ENCODE measurements at regions not wholly inside any gene's neighbourhood (a gene's known extent, or its start where the extent isn't known, plus 50 kb on each side); places are given as distances from the start of the nearest gene placed in this dataset.

DNA sequence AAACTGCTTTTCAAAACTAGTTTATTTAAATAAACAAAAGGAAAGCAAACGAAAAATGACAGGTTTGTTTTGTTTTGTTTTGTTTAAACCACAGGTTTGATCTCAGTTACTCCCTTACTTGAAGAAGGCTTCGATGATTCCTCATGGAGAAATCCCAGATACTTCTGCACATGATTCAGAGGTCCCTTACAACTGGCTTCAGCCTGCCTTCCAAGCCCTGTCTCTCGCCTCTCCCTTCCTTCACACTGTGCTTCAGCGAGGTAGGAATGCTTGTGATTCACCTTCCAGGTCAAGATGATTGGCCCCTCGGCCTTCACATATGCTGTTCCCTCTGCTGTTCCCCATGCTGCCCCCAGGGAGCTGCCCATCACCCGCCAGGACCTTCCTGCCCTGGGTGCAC lies 104.1 kb upstream of the ITGA6 start:
- no peak for DNase-seq
- no peaks in the 10 kb centered on the region for H3K27me3 ChIP-seq (ENCODE audit: insufficient read depth, low read length, poor library complexity)
- no peaks in the 10 kb centered on the region for H3K9me3 ChIP-seq (ENCODE audit: insufficient read depth, low read length, severe bottlenecking)
- no peaks in the 10 kb centered on the region for H3K36me3 ChIP-seq (ENCODE audit: insufficient read depth, low read length)
- no peak overlapping the region for H3K27ac ChIP-seq (ENCODE audit: low read length)
- H3K4me2 ChIP-seq (ENCODE audit: insufficient read depth, low read length), result no peak overlapping the region
- H3K4me3 ChIP-seq (ENCODE audit: low read depth in 1 of 2, low read length in 2 of 2), result no peak overlapping the region
- H2AFZ ChIP-seq (ENCODE audit: low read depth, low read length), result no peak overlapping the region
- H3K79me2 ChIP-seq (ENCODE audit: insufficient read depth, low read length), result no peaks in the 10 kb centered on the region
- no peak for ATAC-seq (ENCODE audit: insufficient read depth, low read depth)
- H3K4me1 ChIP-seq (ENCODE audit: insufficient read depth, low read length), result no peaks in the 10 kb centered on the region
- H3K9ac ChIP-seq (ENCODE audit: low read depth, low read length), result no peak overlapping the region
- no peak for TF ChIP-seq EZH2 (IDR thresholded peaks at IDR 0.05; ENCODE audit: borderline replicate concordance, low read depth, low read length, severe bottlenecking)
- TF ChIP-seq, protein P1, sequence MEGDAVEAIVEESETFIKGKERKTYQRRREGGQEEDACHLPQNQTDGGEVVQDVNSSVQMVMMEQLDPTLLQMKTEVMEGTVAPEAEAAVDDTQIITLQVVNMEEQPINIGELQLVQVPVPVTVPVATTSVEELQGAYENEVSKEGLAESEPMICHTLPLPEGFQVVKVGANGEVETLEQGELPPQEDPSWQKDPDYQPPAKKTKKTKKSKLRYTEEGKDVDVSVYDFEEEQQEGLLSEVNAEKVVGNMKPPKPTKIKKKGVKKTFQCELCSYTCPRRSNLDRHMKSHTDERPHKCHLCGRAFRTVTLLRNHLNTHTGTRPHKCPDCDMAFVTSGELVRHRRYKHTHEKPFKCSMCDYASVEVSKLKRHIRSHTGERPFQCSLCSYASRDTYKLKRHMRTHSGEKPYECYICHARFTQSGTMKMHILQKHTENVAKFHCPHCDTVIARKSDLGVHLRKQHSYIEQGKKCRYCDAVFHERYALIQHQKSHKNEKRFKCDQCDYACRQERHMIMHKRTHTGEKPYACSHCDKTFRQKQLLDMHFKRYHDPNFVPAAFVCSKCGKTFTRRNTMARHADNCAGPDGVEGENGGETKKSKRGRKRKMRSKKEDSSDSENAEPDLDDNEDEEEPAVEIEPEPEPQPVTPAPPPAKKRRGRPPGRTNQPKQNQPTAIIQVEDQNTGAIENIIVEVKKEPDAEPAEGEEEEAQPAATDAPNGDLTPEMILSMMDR (IDR thresholded peaks at IDR 0.05; ENCODE audit: borderline replicate concordance, extremely low read depth, low read length, poor library complexity, severe bottlenecking), result no peak
- H4K20me1 ChIP-seq (ENCODE audit: insufficient read depth, low read length), result no peaks in the 10 kb centered on the region

DNA sequence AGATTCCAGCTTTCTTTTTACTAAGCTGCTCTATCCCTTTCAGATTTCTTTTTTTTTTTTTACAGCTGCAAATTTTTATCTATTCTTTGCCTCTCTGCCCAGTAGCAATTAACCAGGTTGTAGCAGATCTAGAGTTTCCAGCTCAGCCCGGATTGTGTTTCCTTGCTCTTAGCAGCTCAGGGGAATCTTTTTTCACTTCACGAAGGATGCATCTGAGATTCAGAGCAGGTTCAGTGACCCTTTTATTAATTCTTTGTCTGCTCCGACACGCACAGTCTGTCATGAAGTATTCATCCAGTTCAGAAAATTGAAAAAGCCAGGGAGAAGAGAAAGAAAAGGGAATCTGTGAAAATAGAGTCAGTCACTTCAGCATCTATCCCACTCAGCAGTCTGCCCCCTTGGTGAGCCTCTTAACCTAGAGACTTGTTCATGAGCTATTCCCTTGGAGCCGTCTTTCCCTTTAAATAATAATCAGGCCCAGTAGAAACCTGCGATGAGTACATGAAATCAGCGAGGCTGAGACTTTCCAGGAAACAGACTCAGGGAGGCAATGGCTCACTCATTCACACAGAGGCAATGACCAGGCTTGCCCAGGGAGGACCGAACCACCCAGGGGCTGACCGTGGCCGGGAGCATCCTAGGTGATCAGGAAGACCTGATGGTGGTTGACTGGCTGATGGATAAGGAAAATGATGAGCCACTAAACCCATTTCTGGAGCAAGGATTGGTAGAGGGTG lies 103.4 kb upstream of the ITGA6 start:
- Histone ChIP-seq H3K4me1 (ENCODE audit: insufficient read depth, low read length) (no peaks in the 10 kb centered on the region), H3K36me3 (ENCODE audit: insufficient read depth, low read length) (no peaks in the 10 kb centered on the region), H3K9ac (ENCODE audit: low read depth, low read length) (no peak overlapping the region), H3K9me3 (ENCODE audit: insufficient read depth, low read length, severe bottlenecking) (no peaks in the 10 kb centered on the region), H2AFZ (ENCODE audit: low read depth, low read length) (no peak overlapping the region), H3K4me2 (ENCODE audit: insufficient read depth, low read length) (no peak overlapping the region), H4K20me1 (ENCODE audit: insufficient read depth, low read length) (no peaks in the 10 kb centered on the region), H3K27me3 (ENCODE audit: insufficient read depth, low read length, poor library complexity) (no peaks in the 10 kb centered on the region), H3K27ac (ENCODE audit: low read length) (no peak overlapping the region), H3K79me2 (ENCODE audit: insufficient read depth, low read length) (no peaks in the 10 kb centered on the region), H3K4me3 (ENCODE audit: low read depth in 1 of 2, low read length in 2 of 2) (no peak overlapping the region)
- DNase-seq, result no peak
- no peak for TF ChIP-seq EZH2 (IDR thresholded peaks at IDR 0.05; ENCODE audit: borderline replicate concordance, low read depth, low read length, severe bottlenecking)
- TF ChIP-seq, protein P1 (IDR thresholded peaks at IDR 0.05; ENCODE audit: borderline replicate concordance, extremely low read depth, low read length, poor library complexity, severe bottlenecking), result no peak
- ATAC-seq (ENCODE audit: insufficient read depth, low read depth), result no peak

DNA sequence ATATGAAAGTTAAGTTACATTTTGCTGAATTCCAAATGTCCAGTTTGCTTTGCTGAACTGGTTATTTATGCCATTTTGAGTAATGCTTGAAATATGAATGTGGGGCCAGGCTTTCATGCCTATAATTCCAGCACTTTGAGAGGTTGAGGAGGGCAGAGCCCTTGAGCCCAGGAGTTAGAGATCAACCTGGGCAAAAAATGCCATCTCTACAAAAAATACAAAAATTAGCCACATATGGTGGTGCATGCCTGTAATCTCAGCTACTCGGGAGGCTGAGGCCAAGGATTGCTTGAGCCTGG lies 101.2 kb upstream of the ITGA6 start:
- ATAC-seq (ENCODE audit: insufficient read depth, low read depth) (no peak), DNase-seq (no peak)
- H3K9me3 ChIP-seq (ENCODE audit: insufficient read depth, low read length, severe bottlenecking), result no peaks in the 10 kb centered on the region
- H3K9ac ChIP-seq (ENCODE audit: low read depth, low read length), result no peak overlapping the region
- H3K4me1 ChIP-seq (ENCODE audit: insufficient read depth, low read length), result no peaks in the 10 kb centered on the region
- H2AFZ ChIP-seq (ENCODE audit: low read depth, low read length), result no peak overlapping the region
- no peak overlapping the region for H3K27ac ChIP-seq (ENCODE audit: low read length)
- H3K27me3 ChIP-seq (ENCODE audit: insufficient read depth, low read length, poor library complexity), result no peaks in the 10 kb centered on the region
- H4K20me1 ChIP-seq (ENCODE audit: insufficient read depth, low read length), result no peaks in the 10 kb centered on the region
- H3K79me2 ChIP-seq (ENCODE audit: insufficient read depth, low read length), result no peaks in the 10 kb centered on the region
- H3K36me3 ChIP-seq (ENCODE audit: insufficient read depth, low read length), result no peaks in the 10 kb centered on the region
- H3K4me2 ChIP-seq (ENCODE audit: insufficient read depth, low read length), result no peak overlapping the region
- no peak overlapping the region for H3K4me3 ChIP-seq (ENCODE audit: low read depth in 1 of 2, low read length in 2 of 2)
- TF ChIP-seq, protein P1 (IDR thresholded peaks at IDR 0.05; ENCODE audit: borderline replicate concordance, extremely low read depth, low read length, poor library complexity, severe bottlenecking), result no peak
- no peak for TF ChIP-seq EZH2 (IDR thresholded peaks at IDR 0.05; ENCODE audit: borderline replicate concordance, low read depth, low read length, severe bottlenecking)
